ENCODE measurements at regions not wholly inside any gene's neighbourhood (a gene's known extent, or its start where the extent isn't known, plus 50 kb on each side); places are given as distances from the start of the nearest gene placed in this dataset.

GRCh38 chr17:6274310-6274709, 160.6 kb downstream of the AIPL1 start:
- no peaks in the 10 kb centered on the region for H3K4me1 ChIP-seq (ENCODE audit: insufficient read depth, low read length, poor library complexity, severe bottlenecking)
- H3K4me3 ChIP-seq (ENCODE audit: low read length, poor library complexity, severe bottlenecking), result no peak overlapping the region
- no peaks in the 10 kb centered on the region; the same call in 1 of the 2 replicates for H3K9me3 ChIP-seq (ENCODE audit: insufficient read depth, low read depth, low read length)
- no peak overlapping the region for H3K9ac ChIP-seq (ENCODE audit: low read depth, low read length, poor library complexity, severe bottlenecking)
- H3K36me3 ChIP-seq (ENCODE audit: insufficient read depth, low read length), result no peaks in the 10 kb centered on the region
- H4K20me1 ChIP-seq (ENCODE audit: insufficient read depth, low read length, poor library complexity, severe bottlenecking), result no peaks in the 10 kb centered on the region
- H3K27me3 ChIP-seq (ENCODE audit: insufficient read depth, low read length, poor library complexity, severe bottlenecking), result no peaks in the 10 kb centered on the region
- no peaks in the 10 kb centered on the region for H3K9me2 ChIP-seq (replicated peaks; ENCODE audit: low read depth, low read length)
- no peaks in the 10 kb centered on the region for H3K79me2 ChIP-seq (ENCODE audit: insufficient read depth, low read length)
- H3F3A ChIP-seq (ENCODE audit: low read depth), result no peaks in the 10 kb centered on the region
- H2AFZ ChIP-seq (ENCODE audit: low read length), result no peak overlapping the region
- H3K4me2 ChIP-seq (ENCODE audit: low read depth, low read length, poor library complexity, severe bottlenecking), result no peak overlapping the region
- TF ChIP-seq CTCF (conservative IDR thresholded peaks at IDR 0.05; ENCODE audit: low read length), result no peak
- no peak for TF ChIP-seq EZH2phosphoT487 (IDR thresholded peaks at IDR 0.05; ENCODE audit: borderline replicate concordance)

DNA sequence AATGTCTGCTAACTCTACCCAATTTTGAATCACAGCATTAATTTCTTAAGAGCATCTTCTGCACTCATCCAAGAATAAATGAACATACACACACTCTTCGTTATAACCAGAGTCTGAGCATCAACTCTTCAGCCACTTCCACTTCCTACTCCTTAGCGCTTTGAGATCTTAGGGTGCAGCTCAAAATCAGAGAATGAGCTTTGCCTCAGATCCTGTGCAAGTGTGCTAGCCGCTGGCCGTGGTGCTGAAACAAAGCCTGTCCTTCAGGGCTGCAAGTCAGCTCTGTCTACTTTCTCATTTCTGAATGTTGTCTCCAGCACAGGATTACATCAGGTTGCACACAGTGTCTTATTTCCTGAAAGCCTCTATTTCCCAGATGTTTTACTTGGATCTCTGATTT, 165.4 kb downstream of the AIPL1 start:
- Histone ChIP-seq H3K9me3 (ENCODE audit: insufficient read depth, low read depth, low read length) (no peaks in the 10 kb centered on the region; the same call in 1 of the 2 replicates), H3K9me2 (replicated peaks; ENCODE audit: low read depth, low read length) (no peaks in the 10 kb centered on the region), H3K4me2 (ENCODE audit: low read depth, low read length, poor library complexity, severe bottlenecking) (no peak overlapping the region), H2AFZ (ENCODE audit: low read length) (no peak overlapping the region), H3K4me3 (ENCODE audit: low read length, poor library complexity, severe bottlenecking) (no peak overlapping the region), H3F3A (ENCODE audit: low read depth) (no peaks in the 10 kb centered on the region), H3K9ac (ENCODE audit: low read depth, low read length, poor library complexity, severe bottlenecking) (no peak overlapping the region), H3K4me1 (ENCODE audit: insufficient read depth, low read length, poor library complexity, severe bottlenecking) (no peaks in the 10 kb centered on the region), H3K36me3 (ENCODE audit: insufficient read depth, low read length) (no peaks in the 10 kb centered on the region), H3K79me2 (ENCODE audit: insufficient read depth, low read length) (no peaks in the 10 kb centered on the region), H3K27me3 (ENCODE audit: insufficient read depth, low read length, poor library complexity, severe bottlenecking) (no peaks in the 10 kb centered on the region), H4K20me1 (ENCODE audit: insufficient read depth, low read length, poor library complexity, severe bottlenecking) (no peaks in the 10 kb centered on the region)
- TF ChIP-seq EZH2phosphoT487 (IDR thresholded peaks at IDR 0.05; ENCODE audit: borderline replicate concordance), result no peak
- TF ChIP-seq CTCF (conservative IDR thresholded peaks at IDR 0.05; ENCODE audit: low read length), result no peak

DNA sequence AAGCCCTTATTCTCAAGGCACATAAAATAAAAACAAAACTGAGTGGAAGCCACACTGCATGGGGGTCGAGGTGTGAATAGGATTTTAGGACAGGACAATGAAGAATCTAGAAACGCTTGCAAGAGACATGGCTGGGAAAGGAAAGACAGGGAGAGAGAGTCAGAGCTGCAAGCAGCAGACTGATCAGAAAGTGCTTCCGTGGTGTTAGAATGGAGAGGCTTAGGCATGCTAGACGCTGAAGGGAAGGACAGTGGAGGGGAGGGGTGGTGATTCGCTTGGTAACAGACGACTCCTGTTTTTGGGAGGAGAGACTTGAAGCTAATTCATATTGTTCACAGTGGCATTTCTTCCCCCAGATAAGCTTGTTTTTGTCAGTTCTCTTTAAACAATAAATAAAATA, 173.5 kb downstream of the AIPL1 start:
- no peak overlapping the region for H3K4me3 ChIP-seq (ENCODE audit: low read length, poor library complexity, severe bottlenecking)
- no peaks in the 10 kb centered on the region for H3F3A ChIP-seq (ENCODE audit: low read depth)
- no peak for TF ChIP-seq EZH2phosphoT487 (IDR thresholded peaks at IDR 0.05; ENCODE audit: borderline replicate concordance)
- TF ChIP-seq CTCF (conservative IDR thresholded peaks at IDR 0.05; ENCODE audit: low read length), result no peak
- no peaks in the 10 kb centered on the region for H3K9me2 ChIP-seq (replicated peaks; ENCODE audit: low read depth, low read length)
- no peak overlapping the region for H2AFZ ChIP-seq (ENCODE audit: low read length)
- H3K4me2 ChIP-seq (ENCODE audit: low read depth, low read length, poor library complexity, severe bottlenecking), result no peak overlapping the region
- H3K4me1 ChIP-seq (ENCODE audit: insufficient read depth, low read length, poor library complexity, severe bottlenecking), result no peaks in the 10 kb centered on the region
- no peak overlapping the region for H3K9ac ChIP-seq (ENCODE audit: low read depth, low read length, poor library complexity, severe bottlenecking)
- no peaks in the 10 kb centered on the region for H3K27me3 ChIP-seq (ENCODE audit: insufficient read depth, low read length, poor library complexity, severe bottlenecking)
- H4K20me1 ChIP-seq (ENCODE audit: insufficient read depth, low read length, poor library complexity, severe bottlenecking), result no peaks in the 10 kb centered on the region
- H3K36me3 ChIP-seq (ENCODE audit: insufficient read depth, low read length), result no peaks in the 10 kb centered on the region
- no peaks in the 10 kb centered on the region for H3K79me2 ChIP-seq (ENCODE audit: insufficient read depth, low read length)
- H3K9me3 ChIP-seq (ENCODE audit: insufficient read depth, low read depth, low read length), result no peaks in the 10 kb centered on the region; the same call in 1 of the 2 replicates
